ENCODE measurements at regions not wholly inside any gene's neighbourhood (a gene's known extent, or its start where the extent isn't known, plus 50 kb on each side); places are given as distances from the start of the nearest gene placed in this dataset.

GRCh38 chr10:84054743-84055142 is 84.6 kb upstream of the GHITM start:
- TF ChIP-seq CTCF (IDR thresholded peaks at IDR 0.05) (no peak), POLR2A (IDR thresholded peaks at IDR 0.05) (no peak), EP300 (IDR thresholded peaks at IDR 0.05) (no peak)
